ENCODE measurements at regions not wholly inside any gene's neighbourhood (a gene's known extent, or its start where the extent isn't known, plus 50 kb on each side); places are given as distances from the start of the nearest gene placed in this dataset.

DNA sequence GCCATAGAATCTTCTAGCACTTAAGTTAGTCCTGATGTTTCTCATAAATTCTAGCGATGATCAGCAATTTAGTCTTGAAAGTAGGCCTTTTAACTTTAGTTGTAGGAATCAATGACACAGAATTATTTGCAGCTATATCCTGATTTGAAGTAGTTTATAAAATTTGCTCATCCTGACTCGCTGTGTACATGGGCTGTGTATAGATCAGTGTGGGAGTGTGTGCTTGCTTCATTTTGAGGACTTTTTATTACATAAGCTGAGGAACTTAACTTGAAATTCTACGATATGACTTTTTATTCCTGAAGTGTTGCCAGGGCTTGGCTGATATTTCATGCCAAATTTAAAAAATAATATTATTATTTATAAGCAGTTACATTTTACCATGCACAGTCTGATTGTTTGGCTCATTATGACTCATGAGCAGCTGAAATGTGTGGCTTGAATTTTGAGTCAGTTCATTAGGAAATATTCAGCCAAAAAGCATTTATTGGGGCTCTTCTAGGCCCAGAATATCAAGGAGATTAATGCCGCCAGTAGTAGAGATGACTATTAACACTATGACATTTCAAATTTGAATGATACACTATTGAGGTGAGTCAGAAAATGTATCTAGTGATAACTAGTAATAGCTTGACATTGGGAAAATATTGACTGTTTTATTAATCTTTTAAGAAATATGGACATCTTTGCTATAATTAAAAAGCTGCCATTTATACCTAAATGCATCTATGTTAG lies 128.9 kb upstream of the LIMCH1 start:
- Histone ChIP-seq H4K20me1 (ENCODE audit: insufficient read depth, low read length) (no peaks in the 10 kb centered on the region), H3K4me1 (ENCODE audit: control insufficient read depth in 1 of 2, insufficient read depth in 2 of 2, low read length in 2 of 2) (peaks cover 8 to 9% of the 10 kb centered on the region in 2 donors), H3K27ac (ENCODE audit: low read depth in 1 of 2, low read length in 2 of 2) (no peak overlapping the region), H3K4me3 (replicated peaks in 1 of 3; ENCODE audit: low read depth in 2 of 3, low read length in 3 of 3) (no peak overlapping the region), H2AFZ (ENCODE audit: insufficient read depth, low read depth, low read length, poor library complexity, severe bottlenecking) (no peak overlapping the region), H3K4me2 (replicated peaks; ENCODE audit: extremely low read depth, low read length, poor library complexity, severe bottlenecking) (no peak overlapping the region), H3K27me3 (ENCODE audit: control insufficient read depth in 2 of 2, insufficient read depth in 2 of 2, low read length in 2 of 2) (peaks cover 17 to 18% of the 10 kb centered on the region in 2 donors), H3K9ac (ENCODE audit: insufficient read depth, low read length, poor library complexity, severe bottlenecking) (no peak overlapping the region), H3K9me3 (replicated peaks in 1 of 2; ENCODE audit: control insufficient read depth in 1 of 2, insufficient read depth in 1 of 2, low read length in 2 of 2) (no peaks in the 10 kb centered on the region), H3K36me3 (replicated peaks in 1 of 2; ENCODE audit: control insufficient read depth in 1 of 2, insufficient read depth in 2 of 2, low read length in 2 of 2) (no peaks in the 10 kb centered on the region), H3K79me2 (ENCODE audit: insufficient read depth, low read length) (no peaks in the 10 kb centered on the region)
- Mint-ChIP-seq H3K36me3 (no peaks in the 10 kb centered on the region), H3K4me3 (no peak overlapping the region), H3K27me3 (ENCODE audit: low read depth in 3 of 3) (peaks cover 19 to 33% (median 20%) of the 10 kb centered on the region in 3 donors), H3K27ac (no peak overlapping the region), H3K9me3 (peaks cover 0 to 2% (median 0%) of the 10 kb centered on the region in 7 donors), H3K4me1 (peaks cover 6% of the 10 kb centered on the region)
- DNase-seq = no peak
- no CpG with 5 or more reads among the region's 4 CpGs for WGBS (ENCODE audit: insufficient coverage)
- intact Hi-C loops (cut with micrococcal nuclease) = no loop called here
- TF ChIP-seq, protein P1, sequence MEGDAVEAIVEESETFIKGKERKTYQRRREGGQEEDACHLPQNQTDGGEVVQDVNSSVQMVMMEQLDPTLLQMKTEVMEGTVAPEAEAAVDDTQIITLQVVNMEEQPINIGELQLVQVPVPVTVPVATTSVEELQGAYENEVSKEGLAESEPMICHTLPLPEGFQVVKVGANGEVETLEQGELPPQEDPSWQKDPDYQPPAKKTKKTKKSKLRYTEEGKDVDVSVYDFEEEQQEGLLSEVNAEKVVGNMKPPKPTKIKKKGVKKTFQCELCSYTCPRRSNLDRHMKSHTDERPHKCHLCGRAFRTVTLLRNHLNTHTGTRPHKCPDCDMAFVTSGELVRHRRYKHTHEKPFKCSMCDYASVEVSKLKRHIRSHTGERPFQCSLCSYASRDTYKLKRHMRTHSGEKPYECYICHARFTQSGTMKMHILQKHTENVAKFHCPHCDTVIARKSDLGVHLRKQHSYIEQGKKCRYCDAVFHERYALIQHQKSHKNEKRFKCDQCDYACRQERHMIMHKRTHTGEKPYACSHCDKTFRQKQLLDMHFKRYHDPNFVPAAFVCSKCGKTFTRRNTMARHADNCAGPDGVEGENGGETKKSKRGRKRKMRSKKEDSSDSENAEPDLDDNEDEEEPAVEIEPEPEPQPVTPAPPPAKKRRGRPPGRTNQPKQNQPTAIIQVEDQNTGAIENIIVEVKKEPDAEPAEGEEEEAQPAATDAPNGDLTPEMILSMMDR (IDR thresholded peaks at IDR 0.05) = no peak

GRCh38 chr4:41409594-41409895 lies 128.4 kb upstream of the LIMCH1 start:
- Histone ChIP-seq H3K9ac (ENCODE audit: insufficient read depth, low read length, poor library complexity, severe bottlenecking) (no peak overlapping the region), H3K27ac (ENCODE audit: low read depth in 1 of 2, low read length in 2 of 2) (no peak overlapping the region), H3K4me1 (ENCODE audit: control insufficient read depth in 1 of 2, insufficient read depth in 2 of 2, low read length in 2 of 2) (peaks cover 8 to 10% of the 10 kb centered on the region in 2 donors), H2AFZ (ENCODE audit: insufficient read depth, low read depth, low read length, poor library complexity, severe bottlenecking) (no peak overlapping the region), H3K4me2 (replicated peaks; ENCODE audit: extremely low read depth, low read length, poor library complexity, severe bottlenecking) (no peak overlapping the region), H3K9me3 (replicated peaks in 1 of 2; ENCODE audit: control insufficient read depth in 1 of 2, insufficient read depth in 1 of 2, low read length in 2 of 2) (no peaks in the 10 kb centered on the region), H4K20me1 (ENCODE audit: insufficient read depth, low read length) (no peaks in the 10 kb centered on the region), H3K36me3 (replicated peaks in 1 of 2; ENCODE audit: control insufficient read depth in 1 of 2, insufficient read depth in 2 of 2, low read length in 2 of 2) (no peaks in the 10 kb centered on the region), H3K27me3 (ENCODE audit: control insufficient read depth in 2 of 2, insufficient read depth in 2 of 2, low read length in 2 of 2) (peaks cover 22% of the 10 kb centered on the region in 2 donors), H3K4me3 (replicated peaks in 1 of 3; ENCODE audit: low read depth in 2 of 3, low read length in 3 of 3) (no peak overlapping the region), H3K79me2 (ENCODE audit: insufficient read depth, low read length) (no peaks in the 10 kb centered on the region)
- Mint-ChIP-seq H3K27ac (no peak overlapping the region), H3K27me3 (ENCODE audit: low read depth in 3 of 3) (peaks cover 22 to 37% (median 24%) of the 10 kb centered on the region in 3 donors), H3K4me1 (peaks cover 9% of the 10 kb centered on the region), H3K36me3 (no peaks in the 10 kb centered on the region), H3K4me3 (no peak overlapping the region), H3K9me3 (peaks cover 0 to 2% (median 0%) of the 10 kb centered on the region in 7 donors)
- intact Hi-C loops (cut with micrococcal nuclease) = no loop called here
- TF ChIP-seq, protein P1 (IDR thresholded peaks at IDR 0.05) = no peak
- no peak for DNase-seq
- no CpG with 5 or more reads among the region's 2 CpGs for WGBS (ENCODE audit: insufficient coverage)
